GM19463 (cell line): ENCODE measurements at regions not wholly inside any gene's neighbourhood (a gene's known extent, or its start where the extent isn't known, plus 50 kb on each side); places are given as distances from the start of the nearest gene placed in this dataset.
"Not testable (repeated sequence)": the region's sequence is repeated elsewhere in the genome, so short reads cannot be mapped to it uniquely, and the experiment has no call there.

Experiments used
- ATAC-seq: cut with Tn5 transposase; IDR thresholded peaks from one replicate; pipeline ENCODE4 v1.9.1; 2021; ENCODE audit warnings: mild to moderate bottlenecking, moderate library complexity; ENCODE audit not compliant: unreplicated experiment

- ATAC-seq: no peak
Measured at GRCh38 chr15:62362144-62362543, 197.1 kb upstream of the C2CD4B start.

- ATAC-seq: no peak
Measured at GRCh38 chr15:62362608-62363007, 197.5 kb upstream of the C2CD4B start.

DNA sequence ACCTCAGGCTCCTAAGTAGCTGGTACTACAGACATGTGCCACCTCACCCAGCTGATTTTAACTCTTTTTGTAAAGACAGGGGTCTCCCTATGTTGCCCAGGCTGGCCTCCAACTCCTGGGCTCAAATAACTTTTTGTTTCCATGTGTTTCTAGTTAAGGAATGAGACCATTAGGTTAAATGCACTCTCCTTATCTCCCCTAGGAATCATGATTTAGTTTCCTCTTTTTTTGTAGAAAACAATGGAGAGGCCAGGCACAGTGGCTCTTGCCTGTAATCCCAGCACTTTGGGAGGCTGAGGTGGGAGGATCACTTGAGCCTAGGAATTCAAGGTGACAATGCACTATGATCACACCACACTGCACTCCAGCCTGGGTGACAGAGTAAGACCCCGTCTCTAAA is 198.8 kb upstream of the C2CD4B start:
- no peak for ATAC-seq

- ATAC-seq: no peak
Measured at GRCh38 chr15:62365795-62366442, 200.8 kb upstream of the C2CD4B start.

DNA sequence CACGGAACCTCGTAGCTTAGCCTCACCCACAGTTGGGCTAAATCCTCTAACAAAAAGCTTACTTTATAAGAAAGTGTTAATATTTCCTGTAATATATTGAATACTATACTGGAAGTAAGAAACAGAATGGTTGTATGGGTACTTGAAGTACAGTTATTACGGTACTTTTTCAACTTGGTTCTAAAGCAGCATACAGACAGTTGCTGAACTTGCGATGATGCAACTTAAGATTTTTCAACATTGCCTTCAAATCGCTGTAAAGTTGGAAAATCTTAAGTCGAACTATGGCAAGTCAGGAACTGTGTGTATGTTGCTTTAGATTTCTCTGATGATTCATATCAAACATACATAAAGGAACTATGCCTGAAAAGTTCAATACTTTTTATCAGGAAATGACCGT is 204.4 kb upstream of the C2CD4B start:
- no peak for ATAC-seq

DNA sequence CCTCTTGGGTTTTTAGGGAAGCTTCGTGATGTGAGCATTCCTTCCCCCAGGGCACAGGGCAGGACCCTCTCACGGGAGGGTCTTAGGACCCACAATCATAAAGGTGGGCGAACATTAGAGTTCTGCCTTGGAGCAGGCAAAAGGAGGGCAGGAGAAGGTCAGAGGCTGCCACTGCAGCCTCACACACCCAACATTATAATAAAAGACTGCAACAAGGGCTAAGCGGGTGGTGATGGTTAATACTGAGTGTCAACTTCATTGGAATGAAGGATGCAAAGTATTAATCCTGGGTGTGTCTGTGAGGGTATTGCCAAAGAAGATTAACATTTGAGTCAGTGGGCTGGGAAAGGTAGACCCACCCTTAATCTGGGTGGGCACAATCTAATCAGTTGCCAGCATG is 206.6 kb upstream of the C2CD4B start:
- not testable (repeated sequence) for ATAC-seq

DNA sequence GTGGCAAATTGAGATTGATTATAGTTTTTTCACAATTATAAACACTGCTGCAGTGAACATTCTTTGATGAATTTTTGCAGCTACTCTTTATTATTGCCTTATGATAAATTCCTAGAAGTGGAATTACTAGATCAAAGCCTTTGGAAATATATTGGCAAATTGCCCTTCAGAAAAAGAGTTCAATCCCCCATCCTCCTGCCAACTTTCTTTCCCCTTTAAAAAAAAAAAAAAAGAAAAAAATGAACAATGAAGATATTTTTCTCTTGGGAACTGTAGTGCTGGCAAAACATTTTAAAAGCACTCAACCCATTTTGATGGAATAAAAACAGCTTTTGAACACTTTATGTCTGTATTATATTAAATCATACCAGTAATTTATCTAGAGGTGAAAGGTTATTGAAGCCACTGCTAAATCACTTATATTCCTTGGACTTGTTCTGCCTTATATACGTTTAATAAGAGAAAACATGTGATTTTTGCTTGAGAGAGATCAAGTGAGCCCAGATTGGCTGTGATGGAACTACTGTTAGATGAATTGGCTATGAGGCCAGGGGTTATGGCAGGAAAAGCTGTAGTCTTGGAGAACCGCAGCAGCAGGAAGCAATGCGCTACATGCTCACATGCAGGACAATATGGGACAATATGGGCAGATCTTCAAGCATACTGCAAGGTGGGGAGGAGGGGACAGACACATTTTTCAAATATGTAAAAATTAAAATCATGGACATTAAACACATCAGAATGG is 212.8 kb upstream of the C2CD4B start:
- no peak for ATAC-seq

DNA sequence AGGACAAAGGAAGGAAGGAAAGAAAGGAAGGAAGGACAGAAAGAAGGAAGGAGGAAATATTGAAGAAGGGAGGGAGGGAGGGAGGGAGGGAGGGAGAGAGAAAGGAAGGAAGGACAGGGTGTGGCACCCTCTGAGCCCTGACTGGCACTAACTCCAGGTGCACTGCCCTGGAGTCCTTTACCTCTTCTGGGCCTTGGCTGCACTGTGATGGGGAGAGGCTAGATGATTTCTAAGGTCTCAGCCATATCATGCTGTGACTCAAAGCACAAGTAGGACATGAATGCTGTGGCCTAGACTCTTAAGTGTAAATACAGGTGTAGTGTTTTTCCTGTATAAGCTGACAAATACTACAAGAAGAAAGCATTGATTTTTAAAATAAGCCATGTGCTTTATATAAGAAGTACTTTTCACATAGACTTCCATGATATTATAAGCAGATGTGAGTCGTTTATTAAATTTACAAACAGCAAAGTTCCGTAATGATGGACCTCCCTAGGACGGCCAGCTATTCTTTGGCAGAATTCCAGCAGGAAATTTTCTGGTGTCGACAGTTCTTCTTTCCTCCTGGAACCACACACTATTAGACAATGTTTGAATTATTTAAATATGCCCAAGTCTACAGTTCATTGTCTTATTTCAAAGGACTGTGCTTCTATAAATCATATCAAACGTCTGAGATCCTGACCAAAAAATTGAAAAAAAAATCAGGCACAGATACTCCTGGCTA is 213.8 kb upstream of the C2CD4B start:
- ATAC-seq: no peak

GRCh38 chr15:62380011-62380410 is 214.9 kb upstream of the C2CD4B start:
- no peak for ATAC-seq

- ATAC-seq: no peak
Measured at GRCh38 chr15:62382046-62382445, 217.0 kb upstream of the C2CD4B start.

- peak; percentile 85 for ATAC-seq
Measured at GRCh38 chr15:62389885-62390790, 225.1 kb upstream of the C2CD4B start, which contains the start of gene TLN2. Gene TLN2 (plus strand): TSS chr15:62390550.

DNA sequence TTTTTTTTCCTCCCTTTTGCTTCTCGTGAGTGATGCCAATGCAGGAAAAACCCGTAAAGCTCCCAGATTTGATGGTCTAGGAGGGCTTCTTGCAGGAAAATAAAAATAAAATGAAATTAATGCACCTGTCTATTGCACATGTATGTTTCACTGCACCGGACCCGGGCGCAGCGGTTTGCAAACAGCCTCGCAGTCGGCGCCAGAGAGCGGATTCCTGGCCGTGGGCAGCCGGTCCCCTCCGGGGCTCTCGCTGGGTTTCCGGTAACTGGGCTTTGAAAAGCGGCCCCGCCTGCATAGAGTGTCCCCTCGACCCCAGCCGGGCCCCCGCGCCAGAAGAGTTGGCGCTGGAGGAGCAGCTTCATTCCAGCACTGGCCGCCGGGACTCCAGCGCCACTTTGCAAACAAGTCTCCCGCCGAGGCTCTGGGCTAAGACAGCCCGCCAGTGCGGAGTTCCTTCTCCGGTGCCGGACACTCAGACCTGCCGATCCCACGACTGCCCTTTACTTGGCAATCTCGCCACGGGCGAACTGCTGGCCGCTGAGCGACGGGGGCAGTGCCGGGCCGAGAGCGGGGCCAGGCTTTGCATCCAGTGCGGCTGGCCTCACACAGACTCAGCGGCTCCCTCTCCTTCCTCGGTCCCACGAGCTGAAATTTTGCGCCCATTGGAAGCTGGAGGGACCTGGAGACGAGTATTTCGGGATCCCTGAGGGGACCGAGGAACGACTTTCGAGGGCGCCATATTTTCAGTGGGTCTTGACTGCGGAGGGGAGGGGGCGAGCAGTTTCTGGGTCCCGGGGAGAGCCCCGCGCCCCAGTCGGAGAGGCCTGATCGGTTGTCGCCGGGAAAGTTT is 225.9 kb upstream of the C2CD4B start:
- no peak for ATAC-seq

DNA sequence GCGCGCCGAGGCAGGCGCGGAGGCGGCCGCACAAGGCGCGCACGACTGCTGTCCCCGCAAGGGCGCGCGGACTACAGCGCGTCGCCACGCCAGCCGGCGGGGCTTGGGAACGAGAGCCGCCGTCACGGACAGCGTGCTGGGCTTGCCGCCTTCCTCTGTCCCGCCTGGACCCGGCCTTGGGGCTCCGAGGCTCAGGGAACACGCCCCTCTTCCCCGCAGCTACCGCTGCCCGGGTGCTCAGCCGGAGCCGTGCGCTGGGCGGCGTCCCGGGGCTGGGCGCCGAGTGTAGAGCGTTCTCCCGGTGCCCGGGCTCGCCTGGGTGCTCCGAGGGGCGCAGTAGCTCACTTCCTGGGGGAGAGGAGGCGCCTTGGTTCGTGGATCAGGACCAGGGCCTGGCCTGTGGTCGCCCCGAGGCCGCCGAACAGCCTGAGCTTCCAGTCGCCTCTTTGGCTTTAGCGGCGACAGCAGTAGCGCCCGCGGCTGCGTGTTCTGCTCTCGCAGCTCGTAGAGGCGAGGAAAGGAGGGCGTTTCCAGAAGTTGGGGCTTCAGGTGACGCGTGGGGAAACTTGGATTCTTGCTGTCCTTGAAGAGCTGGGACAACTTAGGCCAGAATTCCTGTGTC is 226.7 kb upstream of the C2CD4B start:
- ATAC-seq: no peak

GRCh38 chr15:62392376-62392775 is 227.3 kb upstream of the C2CD4B start:
- no peak for ATAC-seq

DNA sequence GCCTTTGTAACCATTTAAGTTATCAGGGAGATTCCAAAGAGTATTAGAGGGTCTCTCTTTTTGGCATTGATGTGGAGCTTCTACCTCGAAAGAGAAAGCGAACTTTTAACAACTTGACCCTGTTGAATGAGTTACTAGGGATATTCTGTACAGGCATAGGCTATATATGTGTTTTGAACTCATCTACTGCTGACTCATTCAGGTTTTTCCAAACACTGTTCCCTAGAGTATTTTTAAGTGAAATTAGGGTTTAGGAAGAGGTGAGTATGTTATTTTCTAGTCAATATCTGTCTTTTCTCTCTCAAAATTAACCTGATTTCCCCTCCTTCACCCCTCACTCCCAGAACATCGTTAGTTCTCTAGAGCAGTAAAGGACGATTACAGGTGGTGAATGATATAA is 228.1 kb upstream of the C2CD4B start:
- no peak for ATAC-seq

DNA sequence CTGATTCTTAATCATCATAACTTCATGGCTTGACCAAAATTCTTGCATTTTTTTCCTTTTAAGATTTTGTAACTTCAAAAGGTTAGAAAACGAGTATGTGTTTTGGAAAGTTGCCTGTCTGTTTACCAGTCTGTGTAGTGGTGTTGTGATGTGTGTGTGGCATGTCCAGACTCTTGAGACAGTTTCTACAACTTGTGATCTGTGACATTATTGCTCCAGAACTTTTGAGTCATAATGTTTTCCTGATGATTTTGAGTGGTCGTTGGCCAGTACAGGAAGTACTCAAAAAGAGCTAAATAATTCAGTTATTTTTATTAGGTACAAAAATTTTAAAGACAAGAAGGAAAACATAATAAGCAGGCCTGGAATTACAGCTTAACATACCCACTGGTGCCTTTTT is 229.0 kb upstream of the C2CD4B start:
- ATAC-seq: no peak

DNA sequence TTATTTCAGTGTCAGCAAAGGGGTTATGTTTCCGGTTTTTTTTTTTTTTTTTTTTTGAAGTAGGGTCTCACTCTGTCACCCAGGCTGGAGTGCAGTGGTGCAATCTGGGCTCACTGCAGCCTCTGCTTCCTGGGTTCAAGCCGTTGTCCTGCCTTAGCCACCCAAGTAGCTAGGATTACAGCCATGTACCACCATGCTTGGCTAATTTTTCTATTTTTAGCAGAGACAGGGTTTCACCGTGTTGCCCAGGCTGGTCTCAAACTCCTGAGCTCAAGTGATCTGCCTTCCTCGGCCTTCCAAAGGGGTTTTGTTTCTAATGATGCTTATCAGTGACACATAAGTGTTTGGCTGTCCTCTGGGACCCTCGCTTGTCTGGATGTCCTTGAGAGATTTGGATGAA is 235.7 kb upstream of the C2CD4B start:
- no peak for ATAC-seq

- no peak for ATAC-seq
Measured at GRCh38 chr15:62402687-62403086, 237.6 kb upstream of the C2CD4B start.

GRCh38 chr15:62403164-62403809 is 238.2 kb upstream of the C2CD4B start:
- no peak for ATAC-seq
